GM23338 (cell line): ENCODE measurements at regions not wholly inside any gene's neighbourhood (a gene's known extent, or its start where the extent isn't known, plus 50 kb on each side); places are given as distances from the start of the nearest gene placed in this dataset.
A peak's percentile ranks its signal among the peaks of the same experiment; 100 is the strongest.

Source experiments
- ATAC-seq: fragments of 200-7000 bp; cut with Tn5 transposase; 3 replicates; pipeline ENCODE4 v1.9.1; 2020
- DNase-seq: peaks from one replicate; pipeline ENCODE4 v3.0.0-alpha.2; 2015; ENCODE audit warnings: low spot score
- H2AFZ ChIP-seq: fragments of 200-600 bp; sonication (generic); 2 replicates; pipeline ENCODE4 v1.8.0; 2016; ENCODE audit warnings: antibody characterized with exemption, mild to moderate bottlenecking, moderate library complexity
- H3F3A ChIP-seq: fragments of 200-600 bp; sonication (generic); replicated peaks from 2 replicates; pipeline ENCODE4 v1.8.0; 2017; ENCODE audit warnings: antibody characterized with exemption, mixed run types, low read depth
- H3K27ac ChIP-seq: fragments of 200-600 bp; sonication (generic); 2 replicates; pipeline ENCODE4 v1.6.1; 2016; ENCODE audit warnings: low read depth
- H3K27me3 ChIP-seq: fragments of 200-600 bp; sonication (generic); 2 replicates; pipeline ENCODE4 v1.8.0; 2016; ENCODE audit warnings: mild to moderate bottlenecking, mixed run types, moderate library complexity; ENCODE audit not compliant: insufficient read depth
- H3K36me3 ChIP-seq: fragments of 200-600 bp; sonication (generic); 2 replicates; pipeline ENCODE4 v1.8.0; 2016; ENCODE audit warnings: mild to moderate bottlenecking; ENCODE audit not compliant: insufficient read depth
- H3K4me1 ChIP-seq: fragments of 200-600 bp; sonication (generic); 2 replicates; pipeline ENCODE4 v1.8.0; 2016; ENCODE audit warnings: mild to moderate bottlenecking, moderate library complexity; ENCODE audit not compliant: insufficient read depth
- H3K4me2 ChIP-seq: fragments of 200-600 bp; sonication (generic); 2 replicates; pipeline ENCODE4 v1.7.1; 2017; ENCODE audit warnings: mixed run types
- H3K4me3 ChIP-seq: fragments of 200-600 bp; sonication (generic); 2 replicates; pipeline ENCODE4 v1.6.1; 2016; ENCODE audit warnings: mixed run types
- H3K79me2 ChIP-seq: fragments of 200-600 bp; sonication (generic); replicated peaks from 2 replicates; pipeline ENCODE4 v1.8.0; 2017; ENCODE audit warnings: mild to moderate bottlenecking; ENCODE audit not compliant: insufficient read depth
- H3K9me2 ChIP-seq: fragments of 200-600 bp; sonication (generic); 2 replicates; pipeline ENCODE4 v1.8.0; 2017; ENCODE audit not compliant: insufficient read depth
- H4K20me1 ChIP-seq: fragments of 200-600 bp; sonication (generic); replicated peaks from 2 replicates; pipeline ENCODE4 v1.8.0; 2017; ENCODE audit warnings: mild to moderate bottlenecking; ENCODE audit not compliant: insufficient read depth
- H3K27ac Mint-ChIP-seq: 2 replicates; pipeline ENCODE4 v1.8.0; 2020; ENCODE audit warnings: inconsistent platforms, mild to moderate bottlenecking, moderate library complexity, mixed read lengths
- H3K27me3 Mint-ChIP-seq: 3 replicates; pipeline ENCODE4 v1.8.0; 2022; ENCODE audit warnings: low read depth, mild to moderate bottlenecking, moderate library complexity, mixed read lengths, inconsistent platforms; ENCODE audit not compliant: insufficient read depth, poor library complexity
- H3K36me3 Mint-ChIP-seq: 3 replicates; pipeline ENCODE4 v1.8.0; 2021; ENCODE audit warnings: low read depth, mild to moderate bottlenecking, inconsistent platforms, moderate library complexity, mixed read lengths
- H3K4me1 Mint-ChIP-seq: 3 replicates; pipeline ENCODE4 v1.8.0; 2020; ENCODE audit warnings: mild to moderate bottlenecking, inconsistent platforms, mixed read lengths
- H3K4me3 Mint-ChIP-seq: 3 replicates; pipeline ENCODE4 v1.8.0; 2021; ENCODE audit warnings: moderate library complexity, mild to moderate bottlenecking, inconsistent platforms, mixed read lengths
- H3K9me3 Mint-ChIP-seq: 3 replicates; pipeline ENCODE4 v1.8.0; 2020; ENCODE audit warnings: moderate library complexity, mild to moderate bottlenecking, inconsistent platforms, mixed read lengths
- CREB1 ChIP-seq: fragments of 250-450 bp; sonication (Bioruptor Pico); IDR thresholded peaks from 2 replicates; pipeline ENCODE4 v1.5.0; 2020; ENCODE audit warnings: low read depth, mild to moderate bottlenecking, moderate library complexity
- EZH2 ChIP-seq: fragments of 200-600 bp; sonication (generic); IDR thresholded peaks from one replicate; pipeline ENCODE4 v1.8.0; 2017; ENCODE audit warnings: antibody characterized with exemption, mild to moderate bottlenecking, low read depth; ENCODE audit not compliant: unreplicated experiment
- NANOG ChIP-seq: IDR thresholded peaks from 2 replicates; pipeline ENCODE4 v1.6.1; 2016; ENCODE audit warnings: antibody characterized with exemption, borderline replicate concordance
- STAT1 ChIP-seq: IDR thresholded peaks from one replicate; pipeline ENCODE4 v1.6.1; 2016; ENCODE audit warnings: antibody characterized with exemption; ENCODE audit not compliant: unreplicated experiment
- ZNF114 ChIP-seq: fragments of 250-450 bp; sonication (Bioruptor Pico); IDR thresholded peaks from 2 replicates; pipeline ENCODE4 v1.5.0; 2020; ENCODE audit warnings: mild to moderate bottlenecking, moderate library complexity
- TF ChIP-seq, protein P1 (sequence below), 2 experiments: fragments of 200-600 bp in 1 of 2; sonication (generic) in 1 of 2; conservative IDR thresholded peaks; 2 replicates each; pipeline versions ENCODE4 v1.5.1 to v1.6.1; 2016 to 2017; ENCODE audit warnings: antibody characterized with exemption in 2 of 2, low read depth in 2 of 2, mild to moderate bottlenecking in 2 of 2, moderate library complexity in 1 of 2
- TF ChIP-seq, protein P2 (sequence below): IDR thresholded peaks from 2 replicates; pipeline ENCODE4 v1.6.1; 2016; ENCODE audit warnings: antibody characterized with exemption
- TF ChIP-seq, protein P3 (sequence below): IDR thresholded peaks from one replicate; pipeline ENCODE4 v1.6.1; 2018; ENCODE audit warnings: antibody characterized with exemption; ENCODE audit not compliant: unreplicated experiment

DNA sequence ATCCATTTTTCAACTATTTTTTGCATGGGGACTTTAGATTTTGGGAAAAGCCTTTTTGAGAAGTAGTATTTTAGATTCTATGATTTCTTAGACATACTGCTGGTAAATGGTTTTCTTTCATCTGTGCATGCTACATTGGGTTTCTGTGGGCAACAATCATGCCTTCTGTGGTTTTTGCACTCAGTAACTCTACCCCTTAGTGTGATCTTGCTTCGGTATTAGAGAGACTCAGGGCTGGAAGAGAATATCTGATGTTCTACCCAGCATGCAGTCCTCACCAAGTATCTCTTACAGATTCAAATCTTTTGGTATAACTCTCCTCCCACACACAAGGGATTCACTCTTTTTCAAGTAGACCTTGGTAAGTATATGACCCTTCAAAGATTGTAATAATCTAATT, 183.0 kb downstream of the PMAIP1 start:
- H3K4me1 Mint-ChIP-seq: peaks cover 2% of the 10 kb centered on the region; the same call in 1 of the 3 replicates
- H3K4me3 ChIP-seq: no peak overlapping the region
- H3K79me2 ChIP-seq: no peaks in the 10 kb centered on the region
- no peak overlapping the region for H3K4me2 ChIP-seq
- no peaks in the 10 kb centered on the region for H3K9me3 Mint-ChIP-seq
- H3K36me3 ChIP-seq: no peaks in the 10 kb centered on the region
- no peaks in the 10 kb centered on the region for H4K20me1 ChIP-seq
- no peak for TF ChIP-seq EZH2
- TF ChIP-seq, protein P1, sequence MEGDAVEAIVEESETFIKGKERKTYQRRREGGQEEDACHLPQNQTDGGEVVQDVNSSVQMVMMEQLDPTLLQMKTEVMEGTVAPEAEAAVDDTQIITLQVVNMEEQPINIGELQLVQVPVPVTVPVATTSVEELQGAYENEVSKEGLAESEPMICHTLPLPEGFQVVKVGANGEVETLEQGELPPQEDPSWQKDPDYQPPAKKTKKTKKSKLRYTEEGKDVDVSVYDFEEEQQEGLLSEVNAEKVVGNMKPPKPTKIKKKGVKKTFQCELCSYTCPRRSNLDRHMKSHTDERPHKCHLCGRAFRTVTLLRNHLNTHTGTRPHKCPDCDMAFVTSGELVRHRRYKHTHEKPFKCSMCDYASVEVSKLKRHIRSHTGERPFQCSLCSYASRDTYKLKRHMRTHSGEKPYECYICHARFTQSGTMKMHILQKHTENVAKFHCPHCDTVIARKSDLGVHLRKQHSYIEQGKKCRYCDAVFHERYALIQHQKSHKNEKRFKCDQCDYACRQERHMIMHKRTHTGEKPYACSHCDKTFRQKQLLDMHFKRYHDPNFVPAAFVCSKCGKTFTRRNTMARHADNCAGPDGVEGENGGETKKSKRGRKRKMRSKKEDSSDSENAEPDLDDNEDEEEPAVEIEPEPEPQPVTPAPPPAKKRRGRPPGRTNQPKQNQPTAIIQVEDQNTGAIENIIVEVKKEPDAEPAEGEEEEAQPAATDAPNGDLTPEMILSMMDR (conservative IDR thresholded peaks at IDR 0.05; ENCODE audit: low read depth in 2 of 2): no peak
- no peak overlapping the region for H3K27ac Mint-ChIP-seq
- H3K9me2 ChIP-seq: no peaks in the 10 kb centered on the region
- no peaks in the 10 kb centered on the region for H3K4me1 ChIP-seq
- H2AFZ ChIP-seq: no peak overlapping the region
- H3K27me3 ChIP-seq: no peaks in the 10 kb centered on the region
- H3F3A ChIP-seq: no peaks in the 10 kb centered on the region
- ATAC-seq (no peak), DNase-seq (no peak)
- H3K27me3 Mint-ChIP-seq: no peaks in the 10 kb centered on the region
- H3K4me3 Mint-ChIP-seq: no peak overlapping the region
- H3K36me3 Mint-ChIP-seq: no peaks in the 10 kb centered on the region
- H3K27ac ChIP-seq: no peak overlapping the region

DNA sequence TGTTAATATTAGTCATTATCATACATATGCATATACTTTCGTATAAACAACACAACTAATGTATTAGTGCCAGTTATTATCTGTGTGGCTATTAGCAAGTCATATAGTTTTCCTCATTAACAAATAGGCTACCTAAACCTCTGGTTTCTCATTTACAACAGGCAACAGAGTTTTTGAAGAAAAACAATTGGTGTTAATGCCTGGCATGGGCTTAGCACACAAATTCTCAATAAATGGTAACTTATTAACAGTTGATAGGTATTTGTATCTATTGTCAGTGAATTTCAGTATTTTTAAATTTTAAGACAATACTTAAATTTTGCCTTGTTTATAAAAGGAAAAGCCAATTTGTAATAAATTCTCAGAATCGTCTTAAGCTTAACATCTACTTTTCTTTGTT, 182.5 kb downstream of the PMAIP1 start:
- no peaks in the 10 kb centered on the region for H3K9me2 ChIP-seq
- no peaks in the 10 kb centered on the region for H3K27me3 ChIP-seq
- no peaks in the 10 kb centered on the region for H3K9me3 Mint-ChIP-seq
- DNase-seq (no peak), ATAC-seq (no peak)
- no peaks in the 10 kb centered on the region for H3K79me2 ChIP-seq
- no peaks in the 10 kb centered on the region for H4K20me1 ChIP-seq
- H3K4me3 Mint-ChIP-seq: no peak overlapping the region
- no peak overlapping the region for H3K27ac ChIP-seq
- no peak overlapping the region for H2AFZ ChIP-seq
- H3K4me1 ChIP-seq: no peaks in the 10 kb centered on the region
- H3K4me3 ChIP-seq: no peak overlapping the region
- H3F3A ChIP-seq: no peaks in the 10 kb centered on the region
- H3K36me3 Mint-ChIP-seq: no peaks in the 10 kb centered on the region
- no peak overlapping the region for H3K27ac Mint-ChIP-seq
- no peaks in the 10 kb centered on the region for H3K36me3 ChIP-seq
- peaks cover 2% of the 10 kb centered on the region; the same call in 1 of the 3 replicates for H3K4me1 Mint-ChIP-seq
- no peaks in the 10 kb centered on the region for H3K27me3 Mint-ChIP-seq
- H3K4me2 ChIP-seq: no peak overlapping the region
- no peak for TF ChIP-seq CREB1
- TF ChIP-seq NANOG: no peak
- no peak for TF ChIP-seq ZNF114 (CRISPR knock-in tag)
- TF ChIP-seq, protein P2, sequence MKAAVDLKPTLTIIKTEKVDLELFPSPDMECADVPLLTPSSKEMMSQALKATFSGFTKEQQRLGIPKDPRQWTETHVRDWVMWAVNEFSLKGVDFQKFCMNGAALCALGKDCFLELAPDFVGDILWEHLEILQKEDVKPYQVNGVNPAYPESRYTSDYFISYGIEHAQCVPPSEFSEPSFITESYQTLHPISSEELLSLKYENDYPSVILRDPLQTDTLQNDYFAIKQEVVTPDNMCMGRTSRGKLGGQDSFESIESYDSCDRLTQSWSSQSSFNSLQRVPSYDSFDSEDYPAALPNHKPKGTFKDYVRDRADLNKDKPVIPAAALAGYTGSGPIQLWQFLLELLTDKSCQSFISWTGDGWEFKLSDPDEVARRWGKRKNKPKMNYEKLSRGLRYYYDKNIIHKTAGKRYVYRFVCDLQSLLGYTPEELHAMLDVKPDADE: no peak

DNA sequence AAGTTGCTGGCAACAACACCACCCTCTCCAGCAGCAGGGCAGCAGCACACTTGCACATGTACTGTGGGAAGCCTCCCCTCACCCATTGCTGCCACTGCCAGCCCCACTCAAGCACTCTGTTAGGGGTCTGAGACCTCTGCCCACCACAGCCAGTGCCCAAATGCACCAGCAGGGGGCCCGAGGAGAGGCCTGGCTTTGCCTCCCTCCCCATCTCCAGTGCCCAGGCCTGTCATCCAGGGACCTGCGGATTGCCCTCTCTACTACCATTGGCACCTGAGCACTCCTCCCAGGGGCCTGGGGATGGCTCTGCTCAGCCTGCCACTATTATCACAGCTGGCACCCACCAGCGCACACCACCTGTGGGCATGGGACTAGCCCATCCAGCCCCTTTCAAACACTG, 175.7 kb downstream of the PMAIP1 start:
- no peaks in the 10 kb centered on the region for H3K4me1 ChIP-seq
- Mint-ChIP-seq H3K36me3 (peaks cover 10% of the 10 kb centered on the region; the same call in 2 of the 3 replicates), H3K4me3 (no peak overlapping the region), H3K9me3 (peaks cover 10% of the 10 kb centered on the region), H3K27me3 (peaks cover 2% of the 10 kb centered on the region), H3K27ac (no peak overlapping the region), H3K4me1 (no peaks in the 10 kb centered on the region)
- no peaks in the 10 kb centered on the region for H3K36me3 ChIP-seq
- H4K20me1 ChIP-seq: no peaks in the 10 kb centered on the region
- H3K4me3 ChIP-seq: no peak overlapping the region
- ATAC-seq (no peak), DNase-seq (peak; percentile 14)
- H3K27me3 ChIP-seq: no peaks in the 10 kb centered on the region
- H3K4me2 ChIP-seq: no peak overlapping the region
- no peaks in the 10 kb centered on the region for H3K79me2 ChIP-seq
- peaks cover 7% of the 10 kb centered on the region; the same call in 1 of the 2 replicates for H3K9me2 ChIP-seq
- no peak overlapping the region for H3K27ac ChIP-seq
- H3F3A ChIP-seq: no peaks in the 10 kb centered on the region
- no peak overlapping the region for H2AFZ ChIP-seq
- TF ChIP-seq, protein P3, sequence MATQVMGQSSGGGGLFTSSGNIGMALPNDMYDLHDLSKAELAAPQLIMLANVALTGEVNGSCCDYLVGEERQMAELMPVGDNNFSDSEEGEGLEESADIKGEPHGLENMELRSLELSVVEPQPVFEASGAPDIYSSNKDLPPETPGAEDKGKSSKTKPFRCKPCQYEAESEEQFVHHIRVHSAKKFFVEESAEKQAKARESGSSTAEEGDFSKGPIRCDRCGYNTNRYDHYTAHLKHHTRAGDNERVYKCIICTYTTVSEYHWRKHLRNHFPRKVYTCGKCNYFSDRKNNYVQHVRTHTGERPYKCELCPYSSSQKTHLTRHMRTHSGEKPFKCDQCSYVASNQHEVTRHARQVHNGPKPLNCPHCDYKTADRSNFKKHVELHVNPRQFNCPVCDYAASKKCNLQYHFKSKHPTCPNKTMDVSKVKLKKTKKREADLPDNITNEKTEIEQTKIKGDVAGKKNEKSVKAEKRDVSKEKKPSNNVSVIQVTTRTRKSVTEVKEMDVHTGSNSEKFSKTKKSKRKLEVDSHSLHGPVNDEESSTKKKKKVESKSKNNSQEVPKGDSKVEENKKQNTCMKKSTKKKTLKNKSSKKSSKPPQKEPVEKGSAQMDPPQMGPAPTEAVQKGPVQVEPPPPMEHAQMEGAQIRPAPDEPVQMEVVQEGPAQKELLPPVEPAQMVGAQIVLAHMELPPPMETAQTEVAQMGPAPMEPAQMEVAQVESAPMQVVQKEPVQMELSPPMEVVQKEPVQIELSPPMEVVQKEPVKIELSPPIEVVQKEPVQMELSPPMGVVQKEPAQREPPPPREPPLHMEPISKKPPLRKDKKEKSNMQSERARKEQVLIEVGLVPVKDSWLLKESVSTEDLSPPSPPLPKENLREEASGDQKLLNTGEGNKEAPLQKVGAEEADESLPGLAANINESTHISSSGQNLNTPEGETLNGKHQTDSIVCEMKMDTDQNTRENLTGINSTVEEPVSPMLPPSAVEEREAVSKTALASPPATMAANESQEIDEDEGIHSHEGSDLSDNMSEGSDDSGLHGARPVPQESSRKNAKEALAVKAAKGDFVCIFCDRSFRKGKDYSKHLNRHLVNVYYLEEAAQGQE: no peak
- TF ChIP-seq STAT1: no peak
- TF ChIP-seq, protein P1 (conservative IDR thresholded peaks at IDR 0.05; ENCODE audit: low read depth in 2 of 2): peak; percentile 23 to 40
- TF ChIP-seq ZNF114 (CRISPR knock-in tag): no peak
